GM19351 (cell line): ENCODE measurements at regions not wholly inside any gene's neighbourhood (a gene's known extent, or its start where the extent isn't known, plus 50 kb on each side); places are given as distances from the start of the nearest gene placed in this dataset.
A peak's percentile ranks its signal among the peaks of the same experiment; 100 is the strongest.
"Not testable (repeated sequence)": the region's sequence is repeated elsewhere in the genome, so short reads cannot be mapped to it uniquely, and the experiment has no call there.

Experiments used
- ATAC-seq: cut with Tn5 transposase; IDR thresholded peaks from one replicate; pipeline ENCODE4 v1.9.1; 2021; ENCODE audit warnings: mild to moderate bottlenecking, moderate library complexity; ENCODE audit not compliant: unreplicated experiment

DNA sequence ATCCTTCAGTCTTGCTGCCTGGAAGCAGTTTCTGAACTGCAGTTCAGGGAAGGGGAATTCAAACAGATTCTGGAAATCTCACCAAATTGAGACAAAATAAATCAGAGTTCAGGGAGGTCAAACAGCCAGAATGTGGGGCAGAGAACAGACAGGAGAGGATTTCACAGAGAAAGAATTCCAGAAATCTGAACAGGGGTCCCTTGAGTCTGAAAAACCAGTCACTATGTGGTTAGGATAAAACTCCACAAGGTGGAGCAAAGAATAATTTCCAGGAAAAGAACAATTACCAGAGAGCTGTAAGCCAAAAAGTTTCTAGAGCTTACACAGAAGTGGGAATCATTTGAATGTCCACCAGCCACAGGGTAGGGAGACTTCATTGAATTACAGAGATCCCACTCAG is 84.7 kb downstream of the URB2 start:
- ATAC-seq: no peak

- no peak for ATAC-seq
Observed at GRCh38 chr1:229714306-229714705, 88.3 kb downstream of the URB2 start.

- peak; percentile 90 for ATAC-seq
Observed at GRCh38 chr1:229714964-229715603, 89.0 kb downstream of the URB2 start.

GRCh38 chr1:229716069-229716468 is 90.0 kb downstream of the URB2 start:
- ATAC-seq: no peak

- ATAC-seq: no peak
Observed at GRCh38 chr1:229716704-229717103, 90.7 kb downstream of the URB2 start.

DNA sequence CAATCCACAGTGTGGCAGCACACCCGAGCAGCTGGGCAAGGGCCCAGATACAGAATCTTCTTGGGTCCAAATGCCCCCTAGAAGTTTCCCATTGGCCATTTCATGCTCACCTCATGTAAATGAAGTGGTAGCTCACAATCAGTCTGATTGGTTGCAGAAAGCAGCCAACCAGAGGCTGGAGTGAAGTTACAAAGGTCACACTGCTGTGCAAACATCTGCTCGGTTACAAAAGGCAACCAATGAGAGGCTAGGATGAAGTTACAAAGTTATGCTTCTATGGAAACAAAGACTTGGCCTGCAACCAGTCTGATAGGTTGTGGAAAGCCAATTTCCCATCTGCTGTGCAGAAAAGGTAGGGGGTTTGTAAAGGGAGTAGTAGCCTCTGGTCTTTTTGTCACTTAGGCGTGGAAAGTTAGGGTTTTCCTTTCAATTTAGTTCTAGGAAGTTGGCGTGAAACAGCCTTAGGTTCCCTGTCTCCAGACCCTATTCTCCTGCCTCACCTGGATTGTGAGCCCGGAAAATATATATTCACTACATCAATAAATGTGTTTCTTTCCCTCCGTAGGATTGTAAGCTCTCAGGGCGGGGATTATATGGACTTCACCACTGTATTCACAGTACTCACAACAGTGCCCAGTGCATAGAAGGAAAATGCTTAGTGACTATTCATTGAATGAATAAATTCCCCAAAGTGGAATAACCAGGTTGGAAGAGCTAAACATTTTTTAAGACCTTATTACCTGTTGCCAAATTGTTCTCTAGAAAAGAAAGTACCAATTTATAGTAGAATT is 91.9 kb downstream of the URB2 start:
- ATAC-seq: no peak

GRCh38 chr1:229726061-229726460 is 100.0 kb downstream of the URB2 start:
- no peak for ATAC-seq

DNA sequence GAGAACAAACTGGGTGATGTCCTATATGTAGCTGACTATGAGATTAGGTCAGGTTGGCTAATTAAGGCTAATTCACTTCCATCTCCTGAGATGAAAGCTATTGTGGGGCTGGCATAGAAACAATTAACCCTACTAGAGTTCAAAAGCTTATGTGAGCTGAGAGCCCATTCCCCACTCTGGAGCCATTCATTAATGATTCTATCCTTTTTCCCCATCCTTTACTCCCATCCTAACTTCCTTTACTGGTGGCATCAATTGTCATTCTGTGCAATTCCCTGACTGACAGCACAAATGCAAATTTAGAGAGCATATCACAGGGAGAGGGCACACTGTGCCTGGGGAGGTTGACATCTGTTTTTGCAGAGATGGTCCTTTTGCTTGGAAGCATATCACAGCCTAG is 103.9 kb downstream of the URB2 start:
- ATAC-seq: no peak

- ATAC-seq: no peak
Observed at GRCh38 chr1:229730573-229730972, 104.5 kb downstream of the URB2 start.

DNA sequence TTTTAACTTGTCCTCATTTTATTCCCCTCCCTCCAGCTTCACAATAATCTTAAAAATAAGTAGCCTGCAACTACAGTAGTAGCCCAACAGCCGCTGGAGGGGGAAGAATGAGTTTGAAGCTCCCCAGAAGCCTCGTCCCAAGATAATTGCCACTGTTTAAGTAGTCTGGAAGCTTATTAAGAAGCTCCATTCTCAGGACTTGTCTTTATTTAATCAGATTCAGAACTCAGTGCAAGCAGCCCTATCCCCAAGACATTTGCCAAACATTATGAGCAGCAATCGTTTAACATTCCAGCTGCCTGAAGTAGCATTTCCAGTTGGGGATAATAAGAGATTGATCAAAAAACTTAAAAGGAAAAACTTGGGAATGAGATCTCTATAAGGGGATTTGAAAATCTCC is 106.0 kb downstream of the URB2 start:
- no peak for ATAC-seq

DNA sequence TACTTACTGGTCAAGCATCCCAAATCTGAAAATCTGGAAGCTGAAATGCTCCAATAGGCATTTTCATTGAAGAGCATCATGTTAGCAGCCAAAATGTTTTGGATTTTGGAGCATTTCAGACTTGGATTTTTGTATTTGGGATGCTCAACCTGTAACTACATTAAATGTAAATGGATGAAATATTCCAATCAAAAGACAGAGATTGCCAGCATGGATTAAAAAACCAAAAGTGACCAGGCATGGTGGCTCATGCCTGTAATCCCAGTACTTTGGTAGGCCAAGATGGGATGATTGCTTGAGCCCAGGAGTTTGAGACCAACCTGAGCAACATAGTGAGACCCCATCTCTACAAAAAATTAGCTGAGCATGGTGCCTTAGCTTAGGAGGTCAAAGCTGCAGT is 110.3 kb downstream of the URB2 start:
- ATAC-seq: no peak

DNA sequence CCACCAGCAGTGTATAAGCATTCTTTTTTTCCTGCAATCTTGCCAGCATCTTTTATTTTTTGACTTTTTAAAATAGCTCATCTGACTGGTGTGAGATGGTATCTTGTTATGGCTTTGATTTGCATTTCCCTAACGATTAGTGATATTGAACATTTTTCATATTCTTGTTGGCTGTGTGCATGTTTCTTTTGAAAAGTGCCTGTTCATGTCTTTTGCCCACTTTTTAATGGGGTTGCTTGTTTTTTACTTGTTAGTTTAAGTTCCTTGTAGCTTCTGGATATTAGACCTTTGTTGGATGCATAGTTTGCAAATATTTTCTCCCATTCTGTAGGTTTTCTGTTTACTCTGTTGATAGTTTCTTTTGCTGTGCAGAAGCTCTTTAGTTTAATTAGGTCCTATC is 116.6 kb downstream of the URB2 start:
- not testable (repeated sequence) for ATAC-seq

- ATAC-seq: no peak
Observed at GRCh38 chr1:229749992-229750391, 123.9 kb downstream of the URB2 start.

DNA sequence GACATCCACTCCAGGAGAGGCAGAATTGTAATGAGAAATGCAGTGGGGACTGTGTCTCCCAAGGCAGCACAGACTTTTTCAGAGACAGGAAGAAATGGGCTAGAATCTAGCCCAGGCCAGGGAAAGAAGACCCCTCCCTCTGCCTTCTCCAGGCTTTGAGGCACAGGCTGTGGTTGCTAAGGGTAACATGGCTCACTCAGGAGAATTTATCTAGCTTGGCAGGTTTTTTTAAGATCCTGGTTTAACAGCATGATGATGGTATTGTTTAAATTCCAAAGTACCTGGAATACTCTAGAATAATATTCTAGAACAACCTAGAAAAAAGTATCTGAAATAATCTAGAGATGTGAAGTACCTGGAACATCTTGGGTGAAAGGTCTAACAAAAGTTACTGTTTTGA is 125.6 kb downstream of the URB2 start:
- no peak for ATAC-seq

DNA sequence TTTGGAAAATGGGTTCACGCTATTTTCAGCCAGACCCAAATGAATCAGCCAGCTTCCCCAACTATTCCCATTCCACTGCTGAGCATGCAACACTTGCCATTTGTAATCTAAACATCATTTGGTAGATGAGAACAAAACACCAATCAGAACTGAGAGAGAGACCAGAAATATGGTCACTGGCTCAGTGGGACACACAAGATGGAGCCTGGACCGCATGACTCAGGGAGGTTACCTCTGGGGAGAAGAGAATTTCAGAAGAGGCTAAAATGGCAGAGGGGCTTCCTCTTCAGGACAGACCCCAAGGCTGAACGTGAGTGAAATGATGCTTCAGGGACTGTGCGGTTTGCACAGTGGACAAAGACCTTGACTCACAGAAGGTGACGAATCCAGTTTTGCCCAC is 126.6 kb downstream of the URB2 start:
- ATAC-seq: no peak

- no peak for ATAC-seq
Observed at GRCh38 chr1:229753764-229754551, 127.9 kb downstream of the URB2 start.

GRCh38 chr1:229756666-229757065 is 130.6 kb downstream of the URB2 start:
- ATAC-seq: no peak

GRCh38 chr1:229757226-229757625 is 131.2 kb downstream of the URB2 start:
- no peak for ATAC-seq

DNA sequence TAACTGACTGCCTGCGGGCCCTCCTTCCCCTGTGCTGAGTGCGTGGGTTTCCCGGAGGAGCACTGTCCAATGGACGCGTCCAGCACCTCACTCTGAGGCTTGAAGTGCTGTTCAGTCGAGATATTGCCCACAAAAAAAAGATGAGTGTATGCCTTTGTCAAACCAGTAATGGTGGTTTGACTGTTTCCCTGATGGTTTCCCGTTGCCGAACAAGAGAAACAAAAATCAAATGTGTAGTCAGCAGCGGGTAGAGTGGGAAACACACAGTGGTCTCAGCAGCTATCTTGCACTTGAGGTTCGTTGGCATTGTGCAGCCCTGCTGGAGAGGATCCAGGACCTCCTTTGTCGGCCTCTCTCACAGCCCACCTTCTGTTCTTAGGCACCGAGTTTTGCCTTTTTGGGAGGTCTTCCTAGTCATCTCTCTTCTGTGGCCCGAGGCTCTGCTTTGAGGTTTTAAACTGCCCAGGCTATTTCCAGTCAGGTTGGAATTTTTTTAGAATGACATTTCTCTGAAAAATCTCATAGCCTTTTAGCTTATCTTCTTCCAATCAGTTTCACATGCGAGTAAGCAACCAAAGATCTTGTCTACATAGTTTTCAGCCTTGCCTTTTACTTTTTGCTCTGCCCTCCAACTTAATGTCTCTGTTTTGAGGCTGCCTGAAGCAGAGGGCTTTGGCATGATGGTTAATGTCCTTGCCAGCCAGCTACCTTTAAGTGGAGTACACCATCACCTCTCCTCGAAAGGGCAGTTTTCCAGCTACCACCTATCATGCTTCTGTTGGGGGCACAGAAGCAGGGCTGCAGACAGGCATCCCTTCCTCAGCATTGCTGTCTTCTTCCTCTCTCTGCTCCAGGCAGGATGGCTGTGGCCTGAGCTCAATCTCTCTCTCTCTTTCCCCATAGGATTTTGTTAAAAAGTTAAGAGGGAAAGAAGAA is 132.3 kb downstream of the URB2 start:
- no peak for ATAC-seq

GRCh38 chr1:229759037-229759435 is 133.0 kb downstream of the URB2 start:
- ATAC-seq: no peak

DNA sequence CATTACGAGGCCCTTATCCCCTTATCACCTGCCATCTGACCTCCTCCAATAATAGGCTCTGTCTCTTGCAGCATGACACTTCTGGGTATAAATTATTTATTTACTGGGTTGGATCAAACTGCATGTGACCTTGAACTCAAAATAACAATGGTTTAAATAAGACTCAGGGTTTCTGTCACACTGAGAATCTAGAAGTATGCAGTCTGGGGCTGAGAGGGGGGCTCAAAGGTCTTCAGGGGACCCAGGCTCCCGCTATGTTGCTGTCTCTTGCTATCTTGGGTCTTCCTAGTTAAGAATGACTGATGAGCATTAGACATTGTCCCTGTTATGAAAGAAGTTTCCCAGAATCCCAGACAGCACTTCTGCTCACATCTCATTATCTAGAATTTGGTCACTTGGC is 133.5 kb downstream of the URB2 start:
- no peak for ATAC-seq
